HepG2 (cell line): ENCODE measurements at regions not wholly inside any gene's neighbourhood (a gene's known extent, or its start where the extent isn't known, plus 50 kb on each side); places are given as distances from the start of the nearest gene placed in this dataset.

Source experiments
- ATAC-seq: fragments of 200-7000 bp; cut with Tn5 transposase; 3 replicates; pipeline ENCODE4 v1.9.1; 2020; ENCODE audit warnings: mild to moderate bottlenecking, moderate library complexity
- BruUV-seq: library from RNA; stranded (reverse); fragments of 400-500 nt; replicated peaks from 2 replicates; lab custom pipeline; 2021; lab: Mats Ljungman, UMichigan
- CTCF ChIA-PET: fragments of 300-600 bp; formaldehyde crosslinking; extraction: SDS; loops from one replicate; lab custom pipeline; 2021; ENCODE audit warnings: low total read pairs, inconsistent platforms, low intra/inter-chr PET ratio; lab: Yijun Ruan, JAX
- POLR2A ChIA-PET: fragments of 350-600 bp; sonication (Branson Sonifier 250); formaldehyde crosslinking; loops from one replicate; lab custom pipeline; 2020; ENCODE audit warnings: antibody characterized with exemption, inconsistent platforms; lab: Yijun Ruan, JAX
- DNase-seq: peaks from one replicate; pipeline ENCODE4 v3.0.0-alpha.2; 2015; ENCODE audit warnings: low spot score
- FAIRE-seq: peaks from 3 replicates; lab custom pipeline; 2011; peaks lifted over from hg19 to GRCh38; lab: Jason Lieb, UNC
- H2AFZ ChIP-seq: one replicate; pipeline ENCODE4 v1.6.1; 2011; ENCODE audit warnings: low read length, inconsistent platforms
- H3K27ac ChIP-seq: fragments of 300-600 bp; 3 replicates; pipeline ENCODE4 v1.8.0; 2011; ENCODE audit warnings: mixed run types, mild to moderate bottlenecking, mixed read lengths, low read length, inconsistent platforms; ENCODE audit not compliant: insufficient read depth; ENCODE audit errors: extremely low read length
- H3K27me3 ChIP-seq, 2 experiments: fragments of 200-600 bp in 1 of 2; 2 replicates in 1 of 2; 3 replicates in 1 of 2; pipeline versions ENCODE4 v1.6.0 to v1.8.0; 2011; ENCODE audit warnings: low read length in 2 of 2, mild to moderate bottlenecking in 2 of 2, moderate library complexity in 2 of 2, inconsistent platforms in 1 of 2; ENCODE audit not compliant: insufficient read depth in 2 of 2, control insufficient read depth in 1 of 2
- H3K36me3 ChIP-seq, 2 experiments: fragments of 200-600 bp in 1 of 2; replicated peaks in 1 of 2; 2 replicates in 1 of 2; 3 replicates in 1 of 2; pipeline versions ENCODE4 v1.5.1 to v1.8.0; 2011; ENCODE audit warnings: low read length in 2 of 2, inconsistent platforms in 1 of 2; ENCODE audit not compliant: insufficient read depth in 2 of 2, control insufficient read depth in 1 of 2
- H3K4me1 ChIP-seq: 2 replicates; pipeline ENCODE4 v1.5.1; 2012; ENCODE audit warnings: low read length, inconsistent platforms; ENCODE audit not compliant: insufficient read depth
- H3K4me2 ChIP-seq: 2 replicates; pipeline ENCODE4 v1.6.0; 2011; ENCODE audit warnings: low read depth, low read length, inconsistent platforms
- H3K4me3 ChIP-seq, 3 experiments: fragments of 200-600 bp in 1 of 3; sonication (generic), shearing (Covaris generic) in 1 of 3; replicated peaks in 1 of 3; 2 replicates each; pipeline ENCODE4 v1.5.1; 2011 to 2016; ENCODE audit warnings: low read length in 3 of 3, inconsistent platforms in 2 of 3, low read depth in 2 of 3, mild to moderate bottlenecking in 2 of 3, control low read depth in 1 of 3, mixed read lengths in 1 of 3; ENCODE audit not compliant: insufficient read depth in 1 of 3
- H3K79me2 ChIP-seq: one replicate; pipeline ENCODE4 v1.6.1; 2011; ENCODE audit warnings: low read length, inconsistent platforms; ENCODE audit not compliant: insufficient read depth
- H3K9ac ChIP-seq: 2 replicates; pipeline ENCODE4 v1.6.0; 2011; ENCODE audit warnings: mild to moderate bottlenecking, low read depth, low read length, inconsistent platforms; ENCODE audit not compliant: insufficient read depth
- H3K9me3 ChIP-seq: 2 replicates; pipeline ENCODE4 v1.5.1; 2012; ENCODE audit warnings: mild to moderate bottlenecking, low read length
- H4K20me1 ChIP-seq: 2 replicates; pipeline ENCODE4 v1.6.0; 2011; ENCODE audit warnings: inconsistent platforms, mild to moderate bottlenecking, low read length, moderate library complexity; ENCODE audit not compliant: insufficient read depth
- EED ChIP-seq: sonication (generic); formaldehyde crosslinking; IDR thresholded peaks from 2 replicates; pipeline ENCODE4 v1.5.0; 2020; ENCODE audit warnings: mild to moderate bottlenecking, missing genetic modification reagents
- KDM3A ChIP-seq: IDR thresholded peaks from 2 replicates; pipeline ENCODE4 v1.6.1; 2018; ENCODE audit warnings: low read depth, missing compliant biosample characterization
- PHF21A ChIP-seq: sonication (generic); formaldehyde crosslinking; IDR thresholded peaks from 2 replicates; pipeline ENCODE4 v1.5.0; 2020; ENCODE audit warnings: mild to moderate bottlenecking, missing genetic modification reagents
- ZBTB10 ChIP-seq: sonication (generic); formaldehyde crosslinking; IDR thresholded peaks from 2 replicates; pipeline ENCODE4 v1.4.0; 2020; ENCODE audit warnings: missing genetic modification reagents, borderline replicate concordance
- ZNF253 ChIP-seq: sonication (generic); formaldehyde crosslinking; IDR thresholded peaks from 2 replicates; pipeline ENCODE4 v1.8.0; 2022; ENCODE audit warnings: mild to moderate bottlenecking, missing genetic modification reagents, borderline replicate concordance
- ZNF615 ChIP-seq: sonication (generic); formaldehyde crosslinking; IDR thresholded peaks from 2 replicates; pipeline ENCODE4 v1.5.0; 2020; ENCODE audit warnings: mild to moderate bottlenecking, missing genetic modification reagents, borderline replicate concordance
- ZNF674 ChIP-seq: sonication (generic); formaldehyde crosslinking; IDR thresholded peaks from 2 replicates; pipeline ENCODE4 v1.5.0; 2020; ENCODE audit warnings: low read depth, mild to moderate bottlenecking, missing genetic modification reagents
- ZNF740 ChIP-seq: sonication (generic); formaldehyde crosslinking; IDR thresholded peaks from 2 replicates; pipeline ENCODE4 v1.4.0; 2020; ENCODE audit warnings: missing genetic modification reagents
- ZNF790 ChIP-seq: sonication (generic); formaldehyde crosslinking; IDR thresholded peaks from 2 replicates; pipeline ENCODE4 v1.8.0; 2022; ENCODE audit warnings: missing genetic modification reagents, mild to moderate bottlenecking, borderline replicate concordance
- ZSCAN9 ChIP-seq: IDR thresholded peaks from 2 replicates; pipeline ENCODE4 v1.6.1; 2016; ENCODE audit warnings: borderline replicate concordance
- WGBS: methylation state at CpG from one replicate; pipeline ENCODE4 v1.1.6; 2017; ENCODE audit warnings: low lambda C conversion rate; 5-methylcytosine and 5-hydroxymethylcytosine counted together
- in situ Hi-C: cut with HindIII; loops from 2 replicates; pipeline ENCODE4 v1.10.0; 2017; ENCODE audit warnings: low pct_unique_long_range_greater_than_20kb; ENCODE audit not compliant: extremely low pct_ligation_motif_present
- intact Hi-C: fragments of 100-400 bp; cut with micrococcal nuclease; formaldehyde crosslinking; loops from one replicate; pipeline ENCODE4 v1.10.0; 2022; ENCODE audit not compliant: unreplicated experiment
- TF ChIP-seq, protein P1 (sequence below): IDR thresholded peaks from 2 replicates; pipeline ENCODE4 v1.6.1; 2016; ENCODE audit warnings: low read depth, borderline replicate concordance
- TF ChIP-seq, protein P2 (sequence below): IDR thresholded peaks from 2 replicates; pipeline ENCODE4 v1.6.1; 2012; ENCODE audit warnings: inconsistent platforms

GRCh38 chr3:76552653-76553052 lies 487.2 kb upstream of the ROBO2 start (continued):
- TF ChIP-seq ZNF790, result no peak

GRCh38 chr3:76554707-76555106 lies 485.2 kb upstream of the ROBO2 start:
- H3K79me2 ChIP-seq, result no peaks in the 10 kb centered on the region
- H3K9me3 ChIP-seq, result no peaks in the 10 kb centered on the region
- ATAC-seq (no peak), DNase-seq (no peak), FAIRE-seq (no peak)
- no peaks in the 10 kb centered on the region for H4K20me1 ChIP-seq
- ChIA-PET CTCF (no interaction called here), POLR2A (no interaction called here)
- H3K9ac ChIP-seq, result no peak overlapping the region
- no peaks in the 10 kb centered on the region for H3K27me3 ChIP-seq
- intact Hi-C loops, result no loop called here
- BruUV-seq, result no TSS peak
- H3K4me2 ChIP-seq, result no peak overlapping the region
- no peak overlapping the region for H3K27ac ChIP-seq
- no peaks in the 10 kb centered on the region for H3K36me3 ChIP-seq
- in situ Hi-C loops, result no loop called here
- no peak overlapping the region for H2AFZ ChIP-seq
- TF ChIP-seq ZNF740 (no peak), KDM3A (CRISPR knock-in tag) (no peak)
- TF ChIP-seq, protein P1, sequence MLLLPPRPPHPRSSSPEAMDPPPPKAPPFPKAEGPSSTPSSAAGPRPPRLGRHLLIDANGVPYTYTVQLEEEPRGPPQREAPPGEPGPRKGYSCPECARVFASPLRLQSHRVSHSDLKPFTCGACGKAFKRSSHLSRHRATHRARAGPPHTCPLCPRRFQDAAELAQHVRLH (CRISPR knock-in tag), result no peak
- H3K4me1 ChIP-seq, result no peaks in the 10 kb centered on the region
- H3K4me3 ChIP-seq, result no peak overlapping the region
- WGBS, result 0% methylated on average over 2 of the region's 2 CpGs

DNA sequence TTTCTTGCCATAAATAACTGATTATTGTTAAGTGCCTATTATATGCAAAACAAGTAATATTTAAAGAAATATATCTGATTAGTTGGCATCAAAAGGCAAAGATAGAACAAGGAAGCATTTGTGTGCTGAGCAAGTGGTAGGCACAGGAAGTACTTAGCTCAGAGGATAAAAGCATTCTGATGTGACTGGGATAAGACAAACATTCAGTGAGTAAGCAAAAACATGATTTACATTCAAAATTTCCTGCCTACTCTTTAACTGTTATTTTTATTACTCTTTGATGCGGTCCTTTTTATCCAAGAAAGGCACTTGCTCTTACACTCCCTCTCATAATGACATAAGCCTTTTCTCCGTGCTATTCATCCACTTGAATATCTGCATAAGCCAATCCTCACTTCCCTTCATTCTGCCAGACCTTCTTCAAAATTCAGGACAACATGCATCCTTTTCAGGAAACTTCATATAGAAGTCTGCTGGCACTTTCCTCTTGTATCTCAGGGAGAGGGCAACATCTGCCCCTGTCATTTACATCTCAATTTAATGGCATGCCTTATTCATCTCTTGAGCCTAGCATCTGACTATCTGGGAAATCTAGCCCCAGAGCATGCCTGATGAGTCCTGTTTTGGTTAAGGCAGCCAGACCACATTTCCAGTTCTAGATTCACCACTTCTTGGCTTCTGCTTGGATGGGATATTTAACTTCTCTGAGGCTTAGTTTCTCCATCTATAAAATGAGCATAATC lies 478.2 kb upstream of the ROBO2 start:
- H3K79me2 ChIP-seq, result no peaks in the 10 kb centered on the region
- 0% methylated on average over 2 of the region's 2 CpGs for WGBS
- H3K36me3 ChIP-seq, result no peaks in the 10 kb centered on the region
- FAIRE-seq (no peak), ATAC-seq (no peak), DNase-seq (no peak)
- H3K4me2 ChIP-seq, result no peak overlapping the region
- no peaks in the 10 kb centered on the region for H3K27me3 ChIP-seq
- H3K27ac ChIP-seq, result no peak overlapping the region
- TF ChIP-seq EED, result no peak
- TF ChIP-seq PHF21A (CRISPR knock-in tag), result no peak
- TF ChIP-seq ZNF615 (CRISPR knock-in tag), result no peak
- no peak for TF ChIP-seq ZSCAN9
- no peak for TF ChIP-seq ZNF674 (CRISPR knock-in tag)
- TF ChIP-seq, protein P2, sequence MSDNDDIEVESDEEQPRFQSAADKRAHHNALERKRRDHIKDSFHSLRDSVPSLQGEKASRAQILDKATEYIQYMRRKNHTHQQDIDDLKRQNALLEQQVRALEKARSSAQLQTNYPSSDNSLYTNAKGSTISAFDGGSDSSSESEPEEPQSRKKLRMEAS, result no peak
- no peak for TF ChIP-seq ZNF253 (CRISPR knock-in tag)
- TF ChIP-seq ZBTB10, result no peak
- no peak overlapping the region for H3K9ac ChIP-seq
- in situ Hi-C loops, result no loop called here
- no peaks in the 10 kb centered on the region for H3K9me3 ChIP-seq
- H3K4me3 ChIP-seq, result no peak overlapping the region
- ChIA-PET CTCF (no interaction called here), POLR2A (no interaction called here)
- H2AFZ ChIP-seq, result no peak overlapping the region
- no TSS peak for BruUV-seq
- H4K20me1 ChIP-seq, result no peaks in the 10 kb centered on the region
- H3K4me1 ChIP-seq, result no peaks in the 10 kb centered on the region
- intact Hi-C loops, result no loop called here
